Neuronal stem cell (in vitro differentiated cells): ENCODE measurements at regions not wholly inside any gene's neighbourhood (a gene's known extent, or its start where the extent isn't known, plus 50 kb on each side); places are given as distances from the start of the nearest gene placed in this dataset.

Experiments used
- DNase-seq: peaks from one replicate; pipeline ENCODE4 v3.0.0-alpha.2; 2013; ENCODE audit warnings: low spot score
- H2AFZ ChIP-seq: one replicate; pipeline ENCODE4 v1.6.1; 2013; ENCODE audit warnings: mild to moderate bottlenecking, low read length, inconsistent platforms
- H2AK5ac ChIP-seq: 2 replicates; pipeline ENCODE4 v1.6.1; 2013; ENCODE audit warnings: low read depth, mild to moderate bottlenecking, inconsistent platforms, low read length, moderate library complexity, mixed read lengths
- H2BK120ac ChIP-seq: 2 replicates; pipeline ENCODE4 v1.6.1; 2013; ENCODE audit warnings: low read depth, mild to moderate bottlenecking, inconsistent platforms, low read length, moderate library complexity, mixed read lengths
- H2BK12ac ChIP-seq: one replicate; pipeline ENCODE4 v1.6.1; 2013; ENCODE audit warnings: low read length, inconsistent platforms
- H2BK15ac ChIP-seq: 2 replicates; pipeline ENCODE4 v1.6.1; 2013; ENCODE audit warnings: mild to moderate bottlenecking, low read length, inconsistent platforms, mixed read lengths
- H2BK5ac ChIP-seq: one replicate; pipeline ENCODE4 v1.6.1; 2013; ENCODE audit warnings: inconsistent platforms, mild to moderate bottlenecking, low read length, moderate library complexity
- H3K14ac ChIP-seq: one replicate; pipeline ENCODE4 v1.6.1; 2013; ENCODE audit warnings: low read length, inconsistent platforms
- H3K18ac ChIP-seq: 2 replicates; pipeline ENCODE4 v1.6.1; 2013; ENCODE audit warnings: low read length, inconsistent platforms
- H3K23ac ChIP-seq: 2 replicates; pipeline ENCODE4 v1.6.1; 2013; ENCODE audit warnings: low read depth, mild to moderate bottlenecking, mixed read lengths, low read length, inconsistent platforms; ENCODE audit not compliant: poor library complexity
- H3K27ac ChIP-seq: replicated peaks from 3 replicates; pipeline ENCODE4 v1.5.1; 2013; ENCODE audit warnings: low read length, inconsistent platforms
- H3K27me3 ChIP-seq, 3 experiments: 2 replicates each; pipeline ENCODE4 v1.6.1; 2013; ENCODE audit warnings: low read length in 3 of 3, mild to moderate bottlenecking in 2 of 3, inconsistent platforms in 1 of 3, low read depth in 1 of 3, mixed read lengths in 1 of 3, moderate library complexity in 1 of 3; ENCODE audit not compliant: control insufficient read depth in 3 of 3, insufficient read depth in 3 of 3
- H3K36me3 ChIP-seq, 2 donors: replicated peaks in 1 of 2; 2 replicates each; pipeline ENCODE4 v1.6.1; 2013; ENCODE audit warnings: low read length in 2 of 2; ENCODE audit not compliant: control insufficient read depth in 2 of 2, insufficient read depth in 2 of 2
- H3K4ac ChIP-seq: 2 replicates; pipeline ENCODE4 v1.6.1; 2013; ENCODE audit warnings: inconsistent platforms, mild to moderate bottlenecking, low read length, moderate library complexity
- H3K4me1 ChIP-seq, 2 donors: 1 replicate in 1 of 2; 2 replicates in 1 of 2; pipeline ENCODE4 v1.6.1; 2013; ENCODE audit warnings: low read length in 2 of 2, low read depth in 1 of 2; ENCODE audit not compliant: control insufficient read depth in 2 of 2, insufficient read depth in 1 of 2
- H3K4me2 ChIP-seq: one replicate; pipeline ENCODE4 v1.6.1; 2013; ENCODE audit warnings: mild to moderate bottlenecking, low read length, inconsistent platforms; ENCODE audit not compliant: insufficient read depth, poor library complexity, severe bottlenecking
- H3K4me3 ChIP-seq, 2 donors: 2 replicates each; pipeline ENCODE4 v1.5.1; 2013; ENCODE audit warnings: low read length in 2 of 2, mild to moderate bottlenecking in 2 of 2, inconsistent platforms in 1 of 2, moderate library complexity in 1 of 2
- H3K79me1 ChIP-seq: one replicate; pipeline ENCODE4 v1.6.1; 2013; ENCODE audit warnings: low read depth, mild to moderate bottlenecking, inconsistent platforms, low read length, moderate library complexity
- H3K9ac ChIP-seq: one replicate; pipeline ENCODE4 v1.6.1; 2013; ENCODE audit warnings: mild to moderate bottlenecking, low read depth, low read length, inconsistent platforms; ENCODE audit not compliant: poor library complexity
- H3K9me3 ChIP-seq, 2 donors: replicated peaks in 1 of 2; 2 replicates each; pipeline versions ENCODE3 to v1.6.1; 2013; ENCODE audit warnings: low read length in 2 of 2, mild to moderate bottlenecking in 2 of 2, inconsistent platforms in 1 of 2, low read depth in 1 of 2, mixed read lengths in 1 of 2, moderate library complexity in 1 of 2; ENCODE audit not compliant: control insufficient read depth in 2 of 2, insufficient read depth in 1 of 2
- H4K8ac ChIP-seq: one replicate; pipeline ENCODE4 v1.6.1; 2013; ENCODE audit warnings: low read depth, mild to moderate bottlenecking, inconsistent platforms, low read length, moderate library complexity
- H4K91ac ChIP-seq: one replicate; pipeline ENCODE4 v1.6.1; 2013; ENCODE audit warnings: low read length, low read depth, mild to moderate bottlenecking, inconsistent platforms; ENCODE audit not compliant: poor library complexity
- WGBS, 2 donors: extraction: QIAGEN DNeasy Blood & Tissue Kit; methylation state at CpG; one replicate each; pipeline ENCODE4 v1.1.7; 2013; ENCODE audit warnings: missing lambda C conversion rate in 2 of 2, mixed read lengths in 1 of 2; ENCODE audit not compliant: insufficient read length in 2 of 2, insufficient replicate concordance in 1 of 2; ENCODE audit errors: extremely low coverage in 2 of 2; 5-methylcytosine and 5-hydroxymethylcytosine counted together

DNA sequence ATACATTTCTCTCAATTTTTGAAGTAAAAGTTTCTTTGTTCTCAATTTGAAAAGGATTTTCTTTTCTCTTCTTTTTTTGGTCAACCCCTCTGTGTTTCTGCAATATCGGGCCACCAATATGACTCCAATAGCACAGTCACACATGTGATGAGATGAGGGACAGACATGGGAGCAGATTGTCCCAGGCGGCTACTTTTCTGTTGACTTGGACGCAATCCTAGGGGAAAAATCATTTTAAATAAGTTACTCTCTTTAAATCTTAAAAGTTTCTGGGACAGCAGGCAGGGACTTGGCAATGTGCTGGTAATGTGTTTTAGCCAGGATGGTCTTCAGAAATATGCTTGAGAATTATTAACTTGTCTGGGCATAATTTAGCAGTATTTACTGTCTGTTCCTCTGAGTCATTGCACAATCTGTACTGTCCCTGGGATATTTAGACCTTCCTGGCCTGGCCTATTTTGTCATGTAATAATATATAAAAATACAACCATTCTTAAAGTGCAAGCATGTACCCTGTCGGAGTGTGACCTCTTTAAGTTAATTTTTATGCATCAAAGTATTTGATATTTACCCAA is 388.5 kb upstream of the FANCL start:
- no peak for DNase-seq
- no peaks in the 10 kb centered on the region for H3K36me3 ChIP-seq

GRCh38 chr2:58620896-58621295 is 379.8 kb upstream of the FANCL start:
- H4K91ac ChIP-seq, result no peak overlapping the region
- no peaks in the 10 kb centered on the region for H3K36me3 ChIP-seq
- no peak overlapping the region for H3K4me2 ChIP-seq
- no peak overlapping the region for H2BK12ac ChIP-seq
- no peak for DNase-seq
- H3K18ac ChIP-seq, result no peak overlapping the region
- no CpG with 5 or more reads among the region's 1 CpG for WGBS, 2 donors
- no peak overlapping the region for H3K23ac ChIP-seq
- H4K8ac ChIP-seq, result no peak overlapping the region
- no peak overlapping the region for H2BK15ac ChIP-seq
- no peak overlapping the region for H2AK5ac ChIP-seq
- no peak overlapping the region for H2BK5ac ChIP-seq
- H3K79me1 ChIP-seq, result no peaks in the 10 kb centered on the region
- H3K9ac ChIP-seq, result no peak overlapping the region
- H3K9me3 ChIP-seq, result no peaks in the 10 kb centered on the region
- H2AFZ ChIP-seq, result no peak overlapping the region
- no peak overlapping the region for H3K27ac ChIP-seq
- no peaks in the 10 kb centered on the region for H3K4me1 ChIP-seq
- no peak overlapping the region for H3K4me3 ChIP-seq
- no peak overlapping the region for H3K4ac ChIP-seq
- no peaks in the 10 kb centered on the region for H3K27me3 ChIP-seq
- no peak overlapping the region for H2BK120ac ChIP-seq
- no peak overlapping the region for H3K14ac ChIP-seq

More for the DNA sequence above, 388.5 kb upstream of the FANCL start:
- no peak overlapping the region for H3K4me2 ChIP-seq
- H3K9me3 ChIP-seq, result no peaks in the 10 kb centered on the region
- no peak overlapping the region for H2AK5ac ChIP-seq
- H2BK15ac ChIP-seq, result no peak overlapping the region
- H3K18ac ChIP-seq, result no peak overlapping the region
- H2BK120ac ChIP-seq, result no peak overlapping the region
- no peak overlapping the region for H3K4ac ChIP-seq
- H3K79me1 ChIP-seq, result no peaks in the 10 kb centered on the region
- H3K23ac ChIP-seq, result no peak overlapping the region
- H4K8ac ChIP-seq, result no peak overlapping the region
- no peak overlapping the region for H3K4me3 ChIP-seq
- no peak overlapping the region for H2BK12ac ChIP-seq
- WGBS, 2 donors, result no CpG with 5 or more reads among the region's 4 CpGs
- H3K4me1 ChIP-seq, result no peaks in the 10 kb centered on the region
- H3K14ac ChIP-seq, result no peak overlapping the region
- no peak overlapping the region for H2BK5ac ChIP-seq
- no peak overlapping the region for H4K91ac ChIP-seq
- H3K27ac ChIP-seq, result no peak overlapping the region
- H3K9ac ChIP-seq, result no peak overlapping the region
- H2AFZ ChIP-seq, result no peak overlapping the region
- H3K27me3 ChIP-seq, result no peaks in the 10 kb centered on the region

DNA sequence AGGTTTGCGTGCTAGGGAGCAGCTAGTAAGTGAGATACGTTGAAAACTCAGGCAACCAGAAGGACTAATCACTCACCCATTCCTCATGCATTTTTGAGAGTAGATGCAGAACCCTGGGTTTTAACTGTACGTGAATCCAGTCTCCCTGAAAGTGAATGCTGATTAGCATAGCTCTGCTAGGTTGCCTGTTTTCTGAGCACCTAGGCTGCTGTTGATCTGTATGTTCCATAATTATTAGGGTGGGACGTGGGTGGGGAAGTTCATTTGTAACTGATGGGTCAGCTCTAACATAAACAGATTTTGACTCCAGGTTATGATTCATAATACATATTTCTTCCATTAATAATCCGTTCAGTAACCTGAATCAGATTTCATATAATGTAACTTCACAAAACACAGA is 379.0 kb upstream of the FANCL start:
- DNase-seq, result no peak

GRCh38 chr2:58616961-58617360 is 375.8 kb upstream of the FANCL start:
- H3K36me3 ChIP-seq, result no peaks in the 10 kb centered on the region
- no peak overlapping the region for H2AFZ ChIP-seq
- H3K4me3 ChIP-seq, result no peak overlapping the region
- no peaks in the 10 kb centered on the region for H3K79me1 ChIP-seq
- no peak overlapping the region for H3K4me2 ChIP-seq
- H3K14ac ChIP-seq, result no peak overlapping the region
- no peak overlapping the region for H3K9ac ChIP-seq
- H3K9me3 ChIP-seq, result no peaks in the 10 kb centered on the region
- H3K4ac ChIP-seq, result no peak overlapping the region
- no peak overlapping the region for H2BK120ac ChIP-seq
- no peak overlapping the region for H3K18ac ChIP-seq
- H3K27me3 ChIP-seq, result no peaks in the 10 kb centered on the region
- no CpG with 5 or more reads among the region's 1 CpG for WGBS, 2 donors
- H3K27ac ChIP-seq, result no peak overlapping the region
- no peak overlapping the region for H2BK5ac ChIP-seq
- no peak overlapping the region for H2BK12ac ChIP-seq
- no peak overlapping the region for H2BK15ac ChIP-seq
- H2AK5ac ChIP-seq, result no peak overlapping the region
- no peak overlapping the region for H4K91ac ChIP-seq
- H4K8ac ChIP-seq, result no peak overlapping the region
- H3K4me1 ChIP-seq, result no peaks in the 10 kb centered on the region
- H3K23ac ChIP-seq, result no peak overlapping the region
- no peak for DNase-seq

More for the DNA sequence above, 379.0 kb upstream of the FANCL start:
- no peak overlapping the region for H2BK120ac ChIP-seq
- H3K4me1 ChIP-seq, result no peaks in the 10 kb centered on the region
- no peak overlapping the region for H2BK5ac ChIP-seq
- no CpG with 5 or more reads among the region's 5 CpGs for WGBS, 2 donors
- H3K18ac ChIP-seq, result no peak overlapping the region
- H3K27me3 ChIP-seq, result no peaks in the 10 kb centered on the region
- H2BK15ac ChIP-seq, result no peak overlapping the region
- H3K4me2 ChIP-seq, result no peak overlapping the region
- no peak overlapping the region for H3K9ac ChIP-seq
- no peak overlapping the region for H3K27ac ChIP-seq
- H3K4me3 ChIP-seq, result no peak overlapping the region
- no peak overlapping the region for H4K8ac ChIP-seq
- H3K79me1 ChIP-seq, result no peaks in the 10 kb centered on the region
- H3K9me3 ChIP-seq, result no peaks in the 10 kb centered on the region
- no peak overlapping the region for H2AK5ac ChIP-seq
- H2BK12ac ChIP-seq, result no peak overlapping the region
- H3K23ac ChIP-seq, result no peak overlapping the region
- no peaks in the 10 kb centered on the region for H3K36me3 ChIP-seq
- H3K4ac ChIP-seq, result no peak overlapping the region
- H3K14ac ChIP-seq, result no peak overlapping the region
- H4K91ac ChIP-seq, result no peak overlapping the region
- H2AFZ ChIP-seq, result no peak overlapping the region
